HG03064 (cell line): ENCODE measurements at regions not wholly inside any gene's neighbourhood (a gene's known extent, or its start where the extent isn't known, plus 50 kb on each side); places are given as distances from the start of the nearest gene placed in this dataset.

Experiments
- ATAC-seq: cut with Tn5 transposase; IDR thresholded peaks from one replicate; pipeline ENCODE4 v1.9.1; 2021; ENCODE audit warnings: low read depth; ENCODE audit not compliant: unreplicated experiment

- ATAC-seq, result no peak
Measured at GRCh38 chr1:187619175-187619574, 790.4 kb downstream of the PLA2G4A start.

GRCh38 chr1:187621951-187622350, 793.2 kb downstream of the PLA2G4A start:
- no peak for ATAC-seq

GRCh38 chr1:187622545-187622944, 793.8 kb downstream of the PLA2G4A start:
- ATAC-seq, result no peak

GRCh38 chr1:187624812-187625545, 796.2 kb downstream of the PLA2G4A start:
- no peak for ATAC-seq

GRCh38 chr1:187626056-187626455, 797.3 kb downstream of the PLA2G4A start:
- ATAC-seq, result no peak

GRCh38 chr1:187627516-187627915, 798.8 kb downstream of the PLA2G4A start:
- ATAC-seq, result no peak

GRCh38 chr1:187629075-187629474, 800.3 kb downstream of the PLA2G4A start:
- ATAC-seq, result no peak

- no peak for ATAC-seq
Measured at GRCh38 chr1:187630653-187631380, 802.1 kb downstream of the PLA2G4A start.

GRCh38 chr1:187631381-187631675, 802.6 kb downstream of the PLA2G4A start:
- ATAC-seq, result no peak

- no peak for ATAC-seq
Measured at GRCh38 chr1:187631984-187632383, 803.2 kb downstream of the PLA2G4A start.

GRCh38 chr1:187634940-187635339, 806.2 kb downstream of the PLA2G4A start:
- ATAC-seq, result no peak

GRCh38 chr1:187638733-187639434, 810.1 kb downstream of the PLA2G4A start:
- ATAC-seq, result no peak

GRCh38 chr1:187641015-187641414, 812.3 kb downstream of the PLA2G4A start:
- ATAC-seq, result no peak

GRCh38 chr1:187641463-187641862, 812.7 kb downstream of the PLA2G4A start:
- ATAC-seq, result no peak

- ATAC-seq, result no peak
Measured at GRCh38 chr1:187641907-187642306, 813.2 kb downstream of the PLA2G4A start.

GRCh38 chr1:187645651-187646050, 816.9 kb downstream of the PLA2G4A start:
- ATAC-seq, result no peak

GRCh38 chr1:187646536-187647107, 817.9 kb downstream of the PLA2G4A start:
- ATAC-seq, result no peak

GRCh38 chr1:187648091-187648490, 819.3 kb downstream of the PLA2G4A start:
- ATAC-seq, result no peak

- no peak for ATAC-seq
Measured at GRCh38 chr1:187654635-187655034, 825.9 kb downstream of the PLA2G4A start.

GRCh38 chr1:187655104-187655503, 826.4 kb downstream of the PLA2G4A start:
- no peak for ATAC-seq

- no peak for ATAC-seq
Measured at GRCh38 chr1:187665483-187665882, 836.7 kb downstream of the PLA2G4A start.
